ENCODE measurements at regions not wholly inside any gene's neighbourhood (a gene's known extent, or its start where the extent isn't known, plus 50 kb on each side); places are given as distances from the start of the nearest gene placed in this dataset.

DNA sequence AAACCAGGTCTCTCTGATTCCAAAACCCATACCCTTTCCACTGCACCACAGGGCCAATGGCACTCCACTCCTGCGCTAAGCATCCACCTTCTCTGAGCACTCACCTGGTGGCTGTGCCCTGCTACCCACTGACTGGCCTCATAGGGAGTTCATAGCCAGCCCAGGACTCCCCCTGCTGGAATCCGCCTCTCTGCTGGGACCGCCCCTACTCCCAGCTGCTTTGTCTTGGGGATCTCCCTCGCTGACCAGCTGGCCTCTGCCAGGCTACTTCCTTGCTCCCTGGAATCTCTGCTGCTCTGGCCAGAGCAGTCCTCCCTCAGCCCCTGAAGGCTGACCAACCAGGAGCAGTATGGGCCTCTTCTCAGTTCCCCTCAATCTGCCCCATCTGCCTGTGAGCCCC is 129.7 kb downstream of the FAXC start:
- intact Hi-C loops (cut with DNase I): no loop called here
- no peaks in the 10 kb centered on the region for H3K36me3 ChIP-seq (replicated peaks in 1 of 2)
- no peaks in the 10 kb centered on the region for H3K4me1 ChIP-seq (replicated peaks in 1 of 2)
- H3K4me3 ChIP-seq: no peak overlapping the region
- H3K27ac ChIP-seq: no peak overlapping the region
- H3K27me3 ChIP-seq: no peaks in the 10 kb centered on the region
- no peak for DNase-seq
- TF ChIP-seq, protein P1, sequence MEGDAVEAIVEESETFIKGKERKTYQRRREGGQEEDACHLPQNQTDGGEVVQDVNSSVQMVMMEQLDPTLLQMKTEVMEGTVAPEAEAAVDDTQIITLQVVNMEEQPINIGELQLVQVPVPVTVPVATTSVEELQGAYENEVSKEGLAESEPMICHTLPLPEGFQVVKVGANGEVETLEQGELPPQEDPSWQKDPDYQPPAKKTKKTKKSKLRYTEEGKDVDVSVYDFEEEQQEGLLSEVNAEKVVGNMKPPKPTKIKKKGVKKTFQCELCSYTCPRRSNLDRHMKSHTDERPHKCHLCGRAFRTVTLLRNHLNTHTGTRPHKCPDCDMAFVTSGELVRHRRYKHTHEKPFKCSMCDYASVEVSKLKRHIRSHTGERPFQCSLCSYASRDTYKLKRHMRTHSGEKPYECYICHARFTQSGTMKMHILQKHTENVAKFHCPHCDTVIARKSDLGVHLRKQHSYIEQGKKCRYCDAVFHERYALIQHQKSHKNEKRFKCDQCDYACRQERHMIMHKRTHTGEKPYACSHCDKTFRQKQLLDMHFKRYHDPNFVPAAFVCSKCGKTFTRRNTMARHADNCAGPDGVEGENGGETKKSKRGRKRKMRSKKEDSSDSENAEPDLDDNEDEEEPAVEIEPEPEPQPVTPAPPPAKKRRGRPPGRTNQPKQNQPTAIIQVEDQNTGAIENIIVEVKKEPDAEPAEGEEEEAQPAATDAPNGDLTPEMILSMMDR (IDR thresholded peaks at IDR 0.05): no peak
- no peak for TF ChIP-seq POLR2A (IDR thresholded peaks at IDR 0.05)
- no peaks in the 10 kb centered on the region for H3K9me3 ChIP-seq (replicated peaks in 1 of 3)
- 22 to 60% (median 34%) methylated on average over 1 to 4 of the region's 4 CpGs for WGBS, 4 donors

- H3K9me3 ChIP-seq (replicated peaks in 1 of 3): no peaks in the 10 kb centered on the region
- no peak overlapping the region for H3K4me3 ChIP-seq
- intact Hi-C loops (cut with DNase I): no loop called here
- H3K36me3 ChIP-seq (replicated peaks in 1 of 2): no peaks in the 10 kb centered on the region
- TF ChIP-seq, protein P1 (IDR thresholded peaks at IDR 0.05): no peak
- TF ChIP-seq POLR2A (IDR thresholded peaks at IDR 0.05): no peak
- 35 to 49% (median 37%) methylated on average over 6 of the region's 6 CpGs for WGBS, 4 donors
- no peak for DNase-seq
- H3K27ac ChIP-seq: no peak overlapping the region
- no peaks in the 10 kb centered on the region for H3K27me3 ChIP-seq
- no peaks in the 10 kb centered on the region for H3K4me1 ChIP-seq (replicated peaks in 1 of 2)
Measured at GRCh38 chr6:99216959-99217358, 132.5 kb downstream of the FAXC start.

GRCh38 chr6:99195986-99196655 is 153.4 kb downstream of the FAXC start:
- no peak overlapping the region for H3K4me3 ChIP-seq
- H3K4me1 ChIP-seq (replicated peaks in 1 of 2): no peaks in the 10 kb centered on the region
- intact Hi-C loops (cut with DNase I): no loop called here
- no peak overlapping the region for H3K27ac ChIP-seq
- H3K36me3 ChIP-seq (replicated peaks in 1 of 2): no peaks in the 10 kb centered on the region
- no peaks in the 10 kb centered on the region for H3K9me3 ChIP-seq (replicated peaks in 1 of 3)
- WGBS, 4 donors: 57 to 85% (median 76%) methylated on average over 2 of the region's 2 CpGs
- H3K27me3 ChIP-seq: no peaks in the 10 kb centered on the region
- DNase-seq: no peak
- TF ChIP-seq, protein P1 (IDR thresholded peaks at IDR 0.05): no peak
- no peak for TF ChIP-seq POLR2A (IDR thresholded peaks at IDR 0.05)

- 81 to 89% (median 84%) methylated on average over 3 to 4 of the region's 4 CpGs for WGBS, 4 donors
- TF ChIP-seq, protein P1 (IDR thresholded peaks at IDR 0.05): no peak
- TF ChIP-seq POLR2A (IDR thresholded peaks at IDR 0.05): no peak
- intact Hi-C loops (cut with DNase I): no loop called here
- no peak for DNase-seq
- Histone ChIP-seq H3K27ac (no peak overlapping the region), H3K4me1 (replicated peaks in 1 of 2) (no peaks in the 10 kb centered on the region), H3K4me3 (no peak overlapping the region), H3K36me3 (replicated peaks in 1 of 2) (no peaks in the 10 kb centered on the region), H3K27me3 (no peaks in the 10 kb centered on the region), H3K9me3 (replicated peaks in 1 of 3) (no peaks in the 10 kb centered on the region)
Measured at GRCh38 chr6:99192561-99192960, 156.9 kb downstream of the FAXC start.

Data from adrenal gland (tissue), 9 donors.